ENCODE measurements at regions not wholly inside any gene's neighbourhood (a gene's known extent, or its start where the extent isn't known, plus 50 kb on each side); places are given as distances from the start of the nearest gene placed in this dataset.
A peak's percentile ranks its signal among the peaks of the same experiment; 100 is the strongest.

- TF ChIP-seq, protein P1, sequence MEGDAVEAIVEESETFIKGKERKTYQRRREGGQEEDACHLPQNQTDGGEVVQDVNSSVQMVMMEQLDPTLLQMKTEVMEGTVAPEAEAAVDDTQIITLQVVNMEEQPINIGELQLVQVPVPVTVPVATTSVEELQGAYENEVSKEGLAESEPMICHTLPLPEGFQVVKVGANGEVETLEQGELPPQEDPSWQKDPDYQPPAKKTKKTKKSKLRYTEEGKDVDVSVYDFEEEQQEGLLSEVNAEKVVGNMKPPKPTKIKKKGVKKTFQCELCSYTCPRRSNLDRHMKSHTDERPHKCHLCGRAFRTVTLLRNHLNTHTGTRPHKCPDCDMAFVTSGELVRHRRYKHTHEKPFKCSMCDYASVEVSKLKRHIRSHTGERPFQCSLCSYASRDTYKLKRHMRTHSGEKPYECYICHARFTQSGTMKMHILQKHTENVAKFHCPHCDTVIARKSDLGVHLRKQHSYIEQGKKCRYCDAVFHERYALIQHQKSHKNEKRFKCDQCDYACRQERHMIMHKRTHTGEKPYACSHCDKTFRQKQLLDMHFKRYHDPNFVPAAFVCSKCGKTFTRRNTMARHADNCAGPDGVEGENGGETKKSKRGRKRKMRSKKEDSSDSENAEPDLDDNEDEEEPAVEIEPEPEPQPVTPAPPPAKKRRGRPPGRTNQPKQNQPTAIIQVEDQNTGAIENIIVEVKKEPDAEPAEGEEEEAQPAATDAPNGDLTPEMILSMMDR (IDR thresholded peaks at IDR 0.05) = no peak
Observed at GRCh38 chr15:70447521-70447920, 315.8 kb downstream of the UACA start.

DNA sequence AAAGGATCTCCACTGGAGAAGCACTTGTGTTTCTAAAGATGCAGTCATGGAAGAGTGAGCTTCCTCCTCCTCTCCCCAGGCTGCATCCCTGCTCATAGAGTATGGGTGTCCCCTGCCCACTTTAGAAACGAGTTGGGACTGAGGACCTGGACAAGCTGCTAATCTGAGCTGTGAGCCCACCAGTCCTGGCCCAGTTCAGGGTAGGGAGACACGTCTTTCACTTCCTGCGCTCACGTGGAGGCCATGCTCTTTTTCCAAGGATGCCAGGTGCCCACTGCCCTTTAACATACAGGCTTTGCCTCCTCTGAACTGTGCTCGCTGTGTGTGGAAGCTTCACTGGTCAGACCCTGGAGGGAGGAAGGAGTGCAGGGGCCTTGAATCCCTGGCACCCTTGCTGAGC lies 316.3 kb downstream of the UACA start:
- no peak for ATAC-seq (ENCODE audit: low FRiP score)
- no peak for DNase-seq (ENCODE audit: low spot score)
- TF ChIP-seq, protein P1 (IDR thresholded peaks at IDR 0.05) = no peak

More at GRCh38 chr15:70447521-70447920, 315.8 kb downstream of the UACA start:
- ATAC-seq (ENCODE audit: low FRiP score) (no peak), DNase-seq (ENCODE audit: low spot score) (no peak)

- TF ChIP-seq, protein P1 (IDR thresholded peaks at IDR 0.05) = no peak
- no peak for ATAC-seq (ENCODE audit: low FRiP score)
- no peak for DNase-seq (ENCODE audit: low spot score)
Observed at GRCh38 chr15:70443486-70444273, 319.7 kb downstream of the UACA start.

DNA sequence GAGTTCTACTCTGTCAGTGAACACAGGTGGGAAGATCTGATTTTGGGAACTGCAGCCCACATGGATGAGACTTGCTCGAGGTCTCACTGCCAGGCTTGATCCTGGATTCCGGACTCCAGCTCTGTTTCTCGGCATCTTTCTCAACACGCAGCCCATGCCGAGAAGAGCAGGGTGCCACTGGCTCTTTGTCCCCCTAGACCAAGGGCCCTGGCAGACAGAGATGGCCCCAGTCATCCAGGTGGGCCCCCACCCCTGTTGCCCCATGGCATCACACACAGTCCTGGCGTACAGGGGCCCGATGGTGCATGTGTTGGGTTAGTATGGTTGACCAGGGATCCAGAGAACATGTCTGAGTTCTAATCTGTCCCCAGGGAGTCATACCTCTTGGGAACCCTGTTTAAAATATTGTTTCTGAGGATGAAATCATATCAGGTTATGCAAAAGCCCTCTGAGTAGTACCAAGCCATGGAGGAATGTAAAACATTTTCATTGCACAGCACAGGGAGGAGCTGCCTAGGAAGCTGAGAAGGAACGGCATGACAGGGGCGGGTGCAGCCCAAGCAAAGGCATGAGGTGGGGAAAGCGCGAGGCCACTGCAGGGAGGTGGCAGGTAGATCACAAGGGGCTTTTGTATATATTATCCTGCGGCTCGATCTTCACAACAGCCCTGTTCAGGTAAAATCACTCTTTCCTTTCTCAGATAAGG lies 320.6 kb downstream of the UACA start:
- ATAC-seq (ENCODE audit: low FRiP score) = peak; percentile 46
- TF ChIP-seq, protein P1 (IDR thresholded peaks at IDR 0.05) = no peak

GRCh38 chr15:70442211-70442610 lies 321.1 kb downstream of the UACA start:
- TF ChIP-seq, protein P1 (IDR thresholded peaks at IDR 0.05) = no peak
- DNase-seq (ENCODE audit: low spot score) = no peak
- ATAC-seq (ENCODE audit: low FRiP score) = no peak

More for the DNA sequence above, 320.6 kb downstream of the UACA start:
- no peak for DNase-seq (ENCODE audit: low spot score)

- ATAC-seq (ENCODE audit: low FRiP score) (no peak), DNase-seq (ENCODE audit: low spot score) (no peak)
- TF ChIP-seq, protein P1 (IDR thresholded peaks at IDR 0.05) = no peak
Observed at GRCh38 chr15:70440416-70441138, 322.8 kb downstream of the UACA start.
